A673 (cell line): ENCODE measurements at regions not wholly inside any gene's neighbourhood (a gene's known extent, or its start where the extent isn't known, plus 50 kb on each side); places are given as distances from the start of the nearest gene placed in this dataset.

Source experiments
- EZH2 ChIP-seq: fragments of 200-600 bp; sonication (generic); IDR thresholded peaks from 2 replicates; pipeline ENCODE4 v1.6.1; 2017; ENCODE audit warnings: borderline replicate concordance, low read depth, mild to moderate bottlenecking, mixed read lengths, antibody characterized with exemption, low read length; ENCODE audit not compliant: poor library complexity, severe bottlenecking
- TF ChIP-seq, protein P1 (sequence below): fragments of 300-800, 200-600 bp; sonication (generic); conservative IDR thresholded peaks from 2 replicates; pipeline ENCODE4 v1.5.1; 2017; ENCODE audit warnings: low read depth, mild to moderate bottlenecking, antibody characterized with exemption, low read length, moderate library complexity, mixed read lengths

DNA sequence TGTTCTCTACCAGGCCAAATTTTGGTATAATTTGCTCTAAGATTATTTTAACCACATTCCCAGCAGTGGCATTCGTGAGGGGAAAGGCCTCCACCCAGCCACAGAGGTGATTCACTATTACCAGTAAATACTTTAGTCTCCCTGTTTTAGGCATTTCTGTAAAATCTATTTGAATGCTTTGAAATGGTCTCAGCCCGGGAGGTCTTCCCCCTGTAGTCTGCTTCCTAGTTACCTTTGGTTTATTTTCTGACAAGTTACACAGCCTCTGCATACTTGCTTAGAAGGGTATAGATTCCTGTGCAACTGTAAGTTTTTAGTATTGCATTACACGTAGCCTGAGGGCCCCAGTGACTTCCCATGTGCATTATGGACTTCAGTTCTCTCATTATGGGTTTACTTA lies 248.7 kb downstream of the C6orf118 start:
- TF ChIP-seq, protein P1, sequence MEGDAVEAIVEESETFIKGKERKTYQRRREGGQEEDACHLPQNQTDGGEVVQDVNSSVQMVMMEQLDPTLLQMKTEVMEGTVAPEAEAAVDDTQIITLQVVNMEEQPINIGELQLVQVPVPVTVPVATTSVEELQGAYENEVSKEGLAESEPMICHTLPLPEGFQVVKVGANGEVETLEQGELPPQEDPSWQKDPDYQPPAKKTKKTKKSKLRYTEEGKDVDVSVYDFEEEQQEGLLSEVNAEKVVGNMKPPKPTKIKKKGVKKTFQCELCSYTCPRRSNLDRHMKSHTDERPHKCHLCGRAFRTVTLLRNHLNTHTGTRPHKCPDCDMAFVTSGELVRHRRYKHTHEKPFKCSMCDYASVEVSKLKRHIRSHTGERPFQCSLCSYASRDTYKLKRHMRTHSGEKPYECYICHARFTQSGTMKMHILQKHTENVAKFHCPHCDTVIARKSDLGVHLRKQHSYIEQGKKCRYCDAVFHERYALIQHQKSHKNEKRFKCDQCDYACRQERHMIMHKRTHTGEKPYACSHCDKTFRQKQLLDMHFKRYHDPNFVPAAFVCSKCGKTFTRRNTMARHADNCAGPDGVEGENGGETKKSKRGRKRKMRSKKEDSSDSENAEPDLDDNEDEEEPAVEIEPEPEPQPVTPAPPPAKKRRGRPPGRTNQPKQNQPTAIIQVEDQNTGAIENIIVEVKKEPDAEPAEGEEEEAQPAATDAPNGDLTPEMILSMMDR = no peak
- no peak for TF ChIP-seq EZH2
